ENCODE measurements at regions not wholly inside any gene's neighbourhood (a gene's known extent, or its start where the extent isn't known, plus 50 kb on each side); places are given as distances from the start of the nearest gene placed in this dataset.
"Not testable (repeated sequence)": the region's sequence is repeated elsewhere in the genome, so short reads cannot be mapped to it uniquely, and the experiment has no call there.

GRCh38 chr16:32115562-32115961 is 137.5 kb upstream of the TP53TG3D start:
- TF ChIP-seq CTCF, POLR2A (IDR thresholded peaks at IDR 0.05): not testable (repeated sequence)
